ENCODE measurements at regions not wholly inside any gene's neighbourhood (a gene's known extent, or its start where the extent isn't known, plus 50 kb on each side); places are given as distances from the start of the nearest gene placed in this dataset.

- DNase-seq, result no peak
Observed at GRCh38 chr4:155616117-155616516, 50.5 kb upstream of the GUCY1A1 start.

- no peak for DNase-seq
Observed at GRCh38 chr4:155615081-155615887, 51.4 kb upstream of the GUCY1A1 start.

DNA sequence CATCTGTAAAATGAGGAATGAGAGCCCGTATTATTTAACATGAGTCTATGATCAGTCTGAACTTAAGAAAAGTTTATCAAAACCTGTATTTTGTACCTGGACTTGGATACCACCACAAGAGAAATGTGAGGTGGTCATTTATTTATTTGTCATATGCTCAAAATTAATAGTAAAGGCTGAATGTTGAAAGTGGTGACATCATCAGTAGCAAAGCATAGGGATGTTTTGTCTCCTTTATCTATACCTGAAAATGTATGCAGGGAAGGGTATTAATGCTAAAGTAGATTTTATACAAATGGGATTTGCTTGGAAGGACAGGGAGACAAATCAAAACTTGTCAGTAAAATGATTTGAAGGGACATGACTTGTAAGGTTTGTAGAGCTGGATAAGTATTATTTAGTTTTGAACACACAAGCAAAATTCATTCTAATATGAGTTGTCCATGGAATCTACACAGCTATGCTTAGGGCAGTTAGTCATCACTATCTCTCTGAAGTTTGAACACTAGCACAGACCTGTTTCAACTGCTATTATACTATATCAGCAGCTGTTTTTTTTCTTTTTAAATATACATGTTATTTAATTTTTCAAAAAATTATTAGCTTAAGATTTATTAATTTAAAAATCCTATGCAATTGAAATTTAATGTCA lies 52.4 kb upstream of the GUCY1A1 start:
- DNase-seq, result no peak

GRCh38 chr4:155612074-155612473 lies 54.6 kb upstream of the GUCY1A1 start:
- no peak for DNase-seq

- no peak for DNase-seq
Observed at GRCh38 chr4:155611501-155611900, 55.1 kb upstream of the GUCY1A1 start.

DNA sequence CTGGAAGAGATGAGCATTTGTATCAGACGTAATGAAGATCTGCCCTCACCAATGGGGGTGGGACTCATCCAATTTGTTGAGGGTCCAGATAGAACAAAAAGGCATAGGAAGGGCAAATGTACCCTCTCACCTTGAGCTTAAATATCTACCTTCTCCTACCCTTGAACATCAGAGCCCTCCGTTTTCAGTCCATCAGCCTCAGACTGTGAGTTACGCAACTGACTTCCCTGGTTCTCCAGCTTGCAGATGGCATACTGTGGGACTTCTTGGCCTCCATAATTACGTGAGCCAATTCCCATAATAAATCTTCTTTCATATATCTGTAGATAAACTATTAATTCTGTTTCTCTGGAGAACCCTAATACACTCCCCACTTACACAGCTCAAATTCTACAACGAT lies 56.5 kb upstream of the GUCY1A1 start:
- no peak for DNase-seq

- no peak for DNase-seq
Observed at GRCh38 chr4:155609455-155610059, 57.1 kb upstream of the GUCY1A1 start.

DNA sequence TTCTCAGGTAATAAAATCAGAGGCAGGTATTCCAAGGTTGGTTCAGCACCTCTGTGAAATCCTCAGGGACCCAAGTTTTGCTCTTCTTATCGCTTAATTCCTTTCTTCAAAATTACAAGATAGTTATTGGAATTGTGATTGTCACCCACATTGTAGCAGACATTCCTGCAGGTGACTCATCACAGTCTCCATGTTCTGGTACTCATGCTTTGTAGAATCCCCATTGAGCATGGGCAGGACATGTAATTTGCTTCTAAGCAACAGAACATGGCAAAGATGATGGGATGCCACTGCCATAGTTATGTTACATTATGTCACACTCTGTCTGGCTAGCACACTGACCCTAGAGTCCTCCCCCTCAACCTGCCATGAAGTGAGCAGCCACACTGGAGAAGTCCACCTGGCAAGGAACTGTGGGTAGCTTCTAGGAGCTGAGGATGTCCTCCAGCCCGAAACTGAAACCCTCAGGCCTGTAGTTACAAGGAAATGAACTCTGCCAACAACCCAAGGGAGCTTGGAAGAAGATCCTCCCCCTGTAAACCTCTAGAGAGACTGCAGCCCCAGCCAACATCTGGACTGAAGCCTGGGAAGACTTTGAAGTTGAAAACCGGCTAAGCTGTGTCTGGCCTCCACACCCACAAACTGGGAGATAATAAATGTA lies 58.3 kb upstream of the GUCY1A1 start:
- DNase-seq, result no peak

- no peak for DNase-seq
Observed at GRCh38 chr4:155607481-155607880, 59.2 kb upstream of the GUCY1A1 start.

- DNase-seq, result no peak
Observed at GRCh38 chr4:155604718-155605626, 61.7 kb upstream of the GUCY1A1 start.

GRCh38 chr4:155603360-155603891 lies 63.2 kb upstream of the GUCY1A1 start:
- DNase-seq, result peak; percentile 85

GRCh38 chr4:155602351-155603140 lies 64.1 kb upstream of the GUCY1A1 start:
- DNase-seq, result peak; percentile 33

GRCh38 chr4:155600244-155600643 lies 66.4 kb upstream of the GUCY1A1 start:
- no peak for DNase-seq

DNA sequence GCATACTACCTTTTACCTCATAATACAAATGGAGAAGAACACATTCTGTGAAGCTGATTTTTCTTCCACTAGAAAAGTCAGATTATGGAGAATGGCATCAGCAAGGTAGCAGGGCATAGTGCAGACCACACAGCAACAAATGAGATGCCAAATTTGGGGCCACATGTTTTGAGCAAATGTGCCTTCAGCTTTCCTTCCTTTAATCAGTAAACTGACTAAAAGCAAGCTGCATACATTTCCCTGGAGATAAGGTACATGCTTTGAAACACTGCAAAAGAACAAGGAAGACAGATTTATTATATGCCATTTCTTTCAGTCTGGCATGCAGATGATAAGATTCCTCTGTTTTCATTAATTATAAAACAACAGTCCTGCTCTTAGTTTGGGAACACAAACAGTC lies 67.1 kb upstream of the GUCY1A1 start:
- no peak for DNase-seq

DNA sequence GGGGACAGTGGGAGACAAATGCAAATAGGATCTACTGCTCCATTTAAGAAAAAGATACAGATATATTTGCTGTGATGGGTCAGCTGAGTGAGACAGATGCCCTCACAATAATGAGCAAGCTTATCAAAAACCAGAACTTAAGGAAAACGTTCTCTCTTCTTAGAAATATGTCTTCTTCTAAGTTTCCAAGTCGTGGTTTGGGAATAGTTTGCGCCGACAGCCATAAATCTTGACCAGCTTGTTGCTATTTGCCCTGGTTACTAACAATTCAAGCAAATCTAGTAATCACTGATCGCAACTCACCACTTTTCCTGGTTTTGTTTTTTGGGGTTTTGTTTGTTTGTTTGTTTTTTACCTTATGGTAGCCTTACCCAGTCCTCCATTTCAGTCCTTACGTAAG lies 67.6 kb upstream of the GUCY1A1 start:
- DNase-seq, result no peak

DNA sequence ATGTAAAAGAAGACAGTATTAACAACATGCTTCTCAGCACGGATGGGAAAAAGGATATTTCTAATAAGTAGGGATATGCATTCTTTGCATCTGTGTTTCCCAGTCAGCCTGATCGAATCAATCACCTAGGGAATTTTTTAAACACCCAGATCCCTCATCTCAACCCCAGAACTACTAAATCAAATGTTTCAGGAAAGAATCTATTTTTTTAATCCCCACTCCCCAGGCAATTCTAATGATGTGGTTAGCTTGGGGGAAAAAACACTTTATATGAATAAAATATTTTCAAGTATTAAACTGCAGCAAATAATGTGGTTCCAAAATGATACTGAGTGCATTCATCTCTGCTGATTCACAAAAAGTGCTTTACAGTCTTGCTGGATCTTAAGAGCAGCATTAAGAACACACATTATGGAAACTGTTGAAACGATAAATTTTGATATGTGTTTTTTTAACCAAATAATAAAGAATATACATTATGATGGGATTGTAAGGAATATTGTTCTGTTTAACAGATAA lies 68.7 kb upstream of the GUCY1A1 start:
- no peak for DNase-seq

DNA sequence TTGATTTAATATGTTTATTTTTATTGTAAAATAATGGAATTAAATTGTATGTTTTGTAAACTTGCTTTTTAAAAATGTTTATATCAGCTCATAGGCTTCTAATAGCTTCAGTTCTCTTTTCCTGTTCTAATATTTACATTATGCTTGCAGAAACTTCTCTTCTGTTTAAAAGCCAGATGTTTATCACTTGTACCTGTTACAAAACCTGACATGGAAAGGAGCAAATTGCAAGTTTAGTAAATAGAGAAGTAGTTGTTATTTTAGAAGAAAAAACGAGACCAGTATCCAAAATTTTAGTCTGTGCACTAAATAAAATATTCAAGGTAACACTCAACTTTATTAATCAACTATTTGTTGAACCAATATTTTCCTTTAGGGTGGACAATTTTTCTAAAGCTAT lies 69.4 kb upstream of the GUCY1A1 start:
- DNase-seq, result no peak

- no peak for DNase-seq
Observed at GRCh38 chr4:155593793-155594192, 72.9 kb upstream of the GUCY1A1 start.

GRCh38 chr4:155592938-155593297 lies 73.7 kb upstream of the GUCY1A1 start:
- peak; percentile 37 for DNase-seq

GRCh38 chr4:155592179-155592937 lies 74.3 kb upstream of the GUCY1A1 start:
- no peak for DNase-seq

Data from retina (tissue), 1 donor.